Adipocyte (in vitro differentiated cells): ENCODE measurements at regions not wholly inside any gene's neighbourhood (a gene's known extent, or its start where the extent isn't known, plus 50 kb on each side); places are given as distances from the start of the nearest gene placed in this dataset.
A peak's percentile ranks its signal among the peaks of the same experiment; 100 is the strongest.

ENCODE experiments used
- DNase-seq: peaks from one replicate; pipeline ENCODE4 v3.0.0-alpha.2; 2015; ENCODE audit warnings: low read depth
- H3K27me3 ChIP-seq: replicated peaks from 2 replicates; pipeline ENCODE4 v1.7.0; 2013; ENCODE audit warnings: mild to moderate bottlenecking, low read length, moderate library complexity; ENCODE audit not compliant: control insufficient read depth, insufficient read depth
- H3K36me3 ChIP-seq: 2 replicates; pipeline ENCODE4 v1.7.0; 2013; ENCODE audit warnings: low read length, mild to moderate bottlenecking, moderate library complexity; ENCODE audit not compliant: control insufficient read depth, insufficient read depth, severe bottlenecking
- H3K4me1 ChIP-seq: 2 replicates; pipeline ENCODE4 v1.7.0; 2013; ENCODE audit warnings: mild to moderate bottlenecking, low read length, moderate library complexity; ENCODE audit not compliant: control insufficient read depth, insufficient read depth
- H3K4me3 ChIP-seq: 2 replicates; pipeline ENCODE4 v1.7.0; 2013; ENCODE audit warnings: mild to moderate bottlenecking, low read length, moderate library complexity
- H3K9ac ChIP-seq: 2 replicates; pipeline ENCODE4 v1.7.0; 2013; ENCODE audit warnings: mild to moderate bottlenecking, low read length, moderate library complexity
- H3K9me3 ChIP-seq: 2 replicates; pipeline ENCODE4 v1.7.0; 2013; ENCODE audit warnings: mild to moderate bottlenecking, low read length, moderate library complexity; ENCODE audit not compliant: control insufficient read depth

DNA sequence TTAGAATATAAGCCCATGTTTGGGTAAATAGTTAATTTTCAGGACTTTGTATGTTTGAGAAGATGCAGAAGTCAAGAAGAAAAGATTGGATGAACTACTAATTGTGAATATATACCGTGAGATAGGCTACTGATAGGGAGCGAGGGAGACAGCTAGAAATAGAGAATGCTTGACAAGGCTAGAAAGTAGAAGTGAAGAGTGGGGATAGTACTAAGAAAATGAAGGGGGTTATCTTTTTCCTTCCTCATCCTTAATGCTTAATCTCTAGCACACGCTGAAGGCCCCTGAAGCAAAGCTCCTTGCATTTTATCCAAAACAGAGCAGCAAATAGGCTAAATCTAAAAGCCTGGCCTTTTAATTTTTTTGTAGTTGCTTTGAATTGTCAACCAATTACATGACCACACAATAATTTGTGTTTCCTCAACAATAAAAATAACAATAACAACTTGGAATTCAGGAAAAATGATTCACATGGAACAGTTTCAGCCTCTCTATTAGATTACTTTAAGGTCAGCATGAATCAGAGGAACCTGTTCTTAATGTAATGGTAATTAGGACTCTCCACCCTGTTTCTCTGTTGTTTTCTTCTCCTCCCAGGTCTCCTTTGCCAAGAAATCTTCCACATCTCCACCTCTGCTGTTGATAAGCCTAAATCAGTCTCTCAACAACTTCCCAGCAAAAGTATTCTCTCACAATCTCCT lies 1071.3 kb upstream of the ZEB2 start:
- Histone ChIP-seq H3K4me1 (peaks cover 15% of the 10 kb centered on the region), H3K9ac (no peak overlapping the region), H3K9me3 (no peaks in the 10 kb centered on the region), H3K4me3 (no peak overlapping the region), H3K27me3 (no peaks in the 10 kb centered on the region), H3K36me3 (no peaks in the 10 kb centered on the region)
- DNase-seq, result no peak

GRCh38 chr2:145587922-145588321 lies 1068.0 kb upstream of the ZEB2 start:
- H3K9ac ChIP-seq, result no peak overlapping the region
- no peaks in the 10 kb centered on the region for H3K4me1 ChIP-seq
- no peak for DNase-seq
- no peaks in the 10 kb centered on the region for H3K9me3 ChIP-seq
- no peaks in the 10 kb centered on the region for H3K36me3 ChIP-seq
- H3K4me3 ChIP-seq, result no peak overlapping the region
- no peaks in the 10 kb centered on the region for H3K27me3 ChIP-seq

DNA sequence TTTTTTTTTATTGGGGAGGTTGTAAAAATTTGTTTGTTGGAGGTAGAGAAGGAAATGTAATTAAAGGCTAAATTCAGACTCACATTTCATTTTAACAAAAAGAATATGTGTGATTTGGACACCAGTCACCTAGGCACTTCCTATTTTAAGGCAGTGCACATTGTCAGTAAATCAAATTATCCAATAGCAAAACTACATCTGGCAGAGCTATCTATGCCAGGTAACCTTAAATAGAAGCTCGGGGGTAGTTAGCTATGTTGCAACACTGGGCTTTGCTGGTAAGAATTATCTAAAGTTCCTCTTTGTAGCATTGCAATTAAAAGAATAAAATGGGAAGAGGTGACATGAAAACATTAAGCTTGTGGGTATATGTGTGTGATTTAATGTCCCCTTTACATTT lies 1064.4 kb upstream of the ZEB2 start:
- Histone ChIP-seq H3K4me3 (no peak overlapping the region), H3K9me3 (no peaks in the 10 kb centered on the region), H3K36me3 (no peaks in the 10 kb centered on the region), H3K27me3 (no peaks in the 10 kb centered on the region), H3K9ac (no peak overlapping the region), H3K4me1 (no peaks in the 10 kb centered on the region)
- no peak for DNase-seq

GRCh38 chr2:145573608-145574007 lies 1053.7 kb upstream of the ZEB2 start:
- Histone ChIP-seq H3K4me1 (no peaks in the 10 kb centered on the region), H3K27me3 (no peaks in the 10 kb centered on the region), H3K36me3 (no peaks in the 10 kb centered on the region), H3K4me3 (no peak overlapping the region), H3K9me3 (no peaks in the 10 kb centered on the region), H3K9ac (no peak overlapping the region)
- DNase-seq, result no peak

DNA sequence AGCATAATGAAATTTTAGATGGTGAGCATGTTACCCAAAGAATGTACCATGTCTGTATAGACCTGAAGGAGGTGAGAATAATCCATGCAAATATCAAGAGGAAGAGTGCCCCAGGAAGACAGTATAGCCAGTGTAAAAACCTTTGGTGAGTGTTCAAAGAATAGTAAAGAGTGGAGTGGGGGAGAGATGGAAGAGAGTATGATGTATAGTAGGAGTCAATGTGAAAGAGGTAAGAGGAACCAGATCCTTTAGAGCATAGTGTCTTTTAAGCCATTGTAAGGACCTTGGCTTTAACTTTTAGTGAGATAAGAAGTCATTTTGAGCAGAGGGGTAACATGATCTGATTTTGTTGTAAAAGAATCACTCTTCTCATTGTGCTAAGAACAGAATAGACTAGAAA lies 1052.3 kb upstream of the ZEB2 start:
- Histone ChIP-seq H3K27me3 (no peaks in the 10 kb centered on the region), H3K9me3 (no peaks in the 10 kb centered on the region), H3K9ac (no peak overlapping the region), H3K4me3 (no peak overlapping the region), H3K36me3 (no peaks in the 10 kb centered on the region), H3K4me1 (no peaks in the 10 kb centered on the region)
- no peak for DNase-seq

GRCh38 chr2:145569108-145569507 lies 1049.2 kb upstream of the ZEB2 start:
- H3K4me3 ChIP-seq, result no peak overlapping the region
- peak; percentile 1 for DNase-seq
- no peaks in the 10 kb centered on the region for H3K36me3 ChIP-seq
- H3K9ac ChIP-seq, result no peak overlapping the region
- H3K27me3 ChIP-seq, result no peaks in the 10 kb centered on the region
- no peaks in the 10 kb centered on the region for H3K9me3 ChIP-seq
- no peaks in the 10 kb centered on the region for H3K4me1 ChIP-seq

DNA sequence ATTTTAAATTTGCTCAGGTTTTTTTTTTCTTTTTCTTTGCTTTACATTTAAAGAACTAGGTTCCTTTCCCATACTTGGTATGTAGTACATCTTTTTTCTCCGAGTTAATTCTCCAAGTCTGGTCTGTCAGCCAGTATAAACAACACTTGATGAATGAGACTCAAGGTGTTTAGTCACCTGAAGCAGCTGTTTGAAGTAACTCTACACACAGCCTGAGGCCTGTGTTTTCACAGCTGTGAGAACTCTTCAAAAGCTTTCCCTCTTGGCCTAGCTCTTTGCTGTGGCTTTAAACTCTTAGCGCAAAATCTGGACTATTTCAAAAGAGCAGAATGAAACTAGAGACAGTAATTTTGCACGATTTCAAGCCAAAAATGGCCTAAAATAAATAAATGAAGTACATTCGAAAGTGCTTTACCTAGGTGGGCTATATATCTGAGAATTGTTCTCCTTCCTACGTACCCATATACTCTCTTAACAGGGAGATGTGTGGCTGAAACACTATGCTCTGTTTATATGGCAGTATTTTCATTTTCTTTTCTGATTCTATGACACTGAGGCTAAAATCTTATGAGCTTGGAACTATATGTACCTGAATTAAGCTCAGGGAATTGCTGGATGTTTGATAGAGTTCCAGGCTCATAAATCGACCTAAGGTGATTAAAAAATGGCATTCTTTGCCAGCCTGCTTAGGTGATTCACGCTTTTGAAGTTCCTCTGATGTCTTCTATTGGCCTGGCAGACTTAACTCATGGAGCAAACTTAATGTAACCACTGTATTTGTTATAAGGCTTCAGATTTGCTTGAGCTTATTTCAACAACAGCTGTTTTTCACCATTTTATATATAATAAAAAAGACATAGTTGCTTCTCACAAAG lies 1044.1 kb upstream of the ZEB2 start:
- Histone ChIP-seq H3K27me3 (no peaks in the 10 kb centered on the region), H3K4me1 (no peaks in the 10 kb centered on the region), H3K36me3 (no peaks in the 10 kb centered on the region), H3K4me3 (no peak overlapping the region), H3K9me3 (no peaks in the 10 kb centered on the region), H3K9ac (no peak overlapping the region)
- no peak for DNase-seq

GRCh38 chr2:145561152-145561551 lies 1041.2 kb upstream of the ZEB2 start:
- no peak overlapping the region for H3K4me3 ChIP-seq
- no peaks in the 10 kb centered on the region for H3K4me1 ChIP-seq
- DNase-seq, result no peak
- H3K27me3 ChIP-seq, result no peaks in the 10 kb centered on the region
- no peaks in the 10 kb centered on the region for H3K36me3 ChIP-seq
- no peak overlapping the region for H3K9ac ChIP-seq
- no peaks in the 10 kb centered on the region for H3K9me3 ChIP-seq

GRCh38 chr2:145558617-145559350 lies 1038.9 kb upstream of the ZEB2 start:
- H3K4me1 ChIP-seq, result no peaks in the 10 kb centered on the region
- H3K4me3 ChIP-seq, result no peak overlapping the region
- H3K9me3 ChIP-seq, result no peaks in the 10 kb centered on the region
- H3K36me3 ChIP-seq, result no peaks in the 10 kb centered on the region
- H3K27me3 ChIP-seq, result no peaks in the 10 kb centered on the region
- H3K9ac ChIP-seq, result no peak overlapping the region
- DNase-seq, result no peak

- H3K36me3 ChIP-seq, result no peaks in the 10 kb centered on the region
- no peaks in the 10 kb centered on the region for H3K27me3 ChIP-seq
- no peaks in the 10 kb centered on the region for H3K9me3 ChIP-seq
- no peak overlapping the region for H3K4me3 ChIP-seq
- H3K4me1 ChIP-seq, result no peaks in the 10 kb centered on the region
- no peak overlapping the region for H3K9ac ChIP-seq
- DNase-seq, result no peak
Measured at GRCh38 chr2:145555360-145555759, 1035.4 kb upstream of the ZEB2 start.

DNA sequence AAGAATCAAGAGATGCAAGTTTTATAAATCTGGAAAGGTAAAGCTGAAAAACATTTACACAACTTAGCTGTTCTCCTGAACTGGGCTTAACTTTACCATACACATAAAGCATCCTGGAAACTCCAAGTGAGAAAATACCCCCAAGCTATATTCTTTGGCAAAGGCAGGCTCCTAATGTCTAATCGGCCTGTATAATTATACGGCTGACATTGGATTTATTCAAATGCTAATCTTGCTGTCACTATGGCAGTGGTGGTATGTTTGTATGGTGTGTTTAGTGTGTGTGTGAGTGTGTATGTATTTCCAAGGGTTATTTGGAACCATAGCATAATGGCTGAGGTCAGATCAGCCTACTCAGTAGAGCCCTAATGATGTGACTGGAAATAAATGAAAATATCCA lies 1031.8 kb upstream of the ZEB2 start:
- Histone ChIP-seq H3K4me1 (no peaks in the 10 kb centered on the region), H3K4me3 (no peak overlapping the region), H3K27me3 (no peaks in the 10 kb centered on the region), H3K9me3 (no peaks in the 10 kb centered on the region), H3K9ac (no peak overlapping the region), H3K36me3 (no peaks in the 10 kb centered on the region)
- DNase-seq, result no peak
